Astrocyte (in vitro differentiated cells and primary cell): ENCODE measurements at regions not wholly inside any gene's neighbourhood (a gene's known extent, or its start where the extent isn't known, plus 50 kb on each side); places are given as distances from the start of the nearest gene placed in this dataset.

Experiments
- CTCF ChIP-seq: IDR thresholded peaks from 2 replicates; pipeline ENCODE4 v1.5.1; 2011; ENCODE audit warnings: low read depth, mild to moderate bottlenecking, inconsistent platforms, low read length, moderate library complexity; ENCODE audit not compliant: insufficient read depth
- EZH2 ChIP-seq: IDR thresholded peaks from 2 replicates; pipeline ENCODE4 v1.6.1; 2012; ENCODE audit warnings: mild to moderate bottlenecking, low read length, inconsistent platforms; ENCODE audit not compliant: insufficient read depth

GRCh38 chr12:75937486-75937885, 94.1 kb downstream of the PHLDA1 start:
- no peak for TF ChIP-seq CTCF
- no peak for TF ChIP-seq EZH2
